ENCODE measurements at regions not wholly inside any gene's neighbourhood (a gene's known extent, or its start where the extent isn't known, plus 50 kb on each side); places are given as distances from the start of the nearest gene placed in this dataset.
A peak's percentile ranks its signal among the peaks of the same experiment; 100 is the strongest.
"Not testable (repeated sequence)": the region's sequence is repeated elsewhere in the genome, so short reads cannot be mapped to it uniquely, and the experiment has no call there.

GRCh38 chr6:22349051-22349450 is 52.2 kb upstream of the PRL start:
- no peak for DNase-seq

- no peak for DNase-seq
Measured at GRCh38 chr6:22349528-22349927, 52.7 kb upstream of the PRL start.

GRCh38 chr6:22350109-22350508 is 53.3 kb upstream of the PRL start:
- no peak for DNase-seq

- no peak for DNase-seq
Measured at GRCh38 chr6:22353101-22353500, 56.3 kb upstream of the PRL start.

GRCh38 chr6:22356362-22356940 is 59.6 kb upstream of the PRL start:
- DNase-seq = no peak

GRCh38 chr6:22357724-22358189 is 60.9 kb upstream of the PRL start:
- DNase-seq = no peak

- DNase-seq = no peak
Measured at GRCh38 chr6:22361576-22361975, 64.7 kb upstream of the PRL start.

- no peak for DNase-seq
Measured at GRCh38 chr6:22362361-22362760, 65.5 kb upstream of the PRL start.

GRCh38 chr6:22363166-22363713 is 66.4 kb upstream of the PRL start:
- DNase-seq = no peak

GRCh38 chr6:22363714-22364239 is 66.9 kb upstream of the PRL start:
- no peak for DNase-seq

GRCh38 chr6:22364306-22364705 is 67.5 kb upstream of the PRL start:
- no peak for DNase-seq

- DNase-seq = peak; percentile 39
Measured at GRCh38 chr6:22366214-22366613, 69.4 kb upstream of the PRL start.

- DNase-seq = no peak
Measured at GRCh38 chr6:22367346-22367745, 70.5 kb upstream of the PRL start.

GRCh38 chr6:22368794-22369193 is 72.0 kb upstream of the PRL start:
- DNase-seq = no peak

- no peak for DNase-seq
Measured at GRCh38 chr6:22372922-22373321, 76.1 kb upstream of the PRL start.

GRCh38 chr6:22374950-22375349 is 78.1 kb upstream of the PRL start:
- not testable (repeated sequence) for DNase-seq

- DNase-seq = not testable (repeated sequence)
Measured at GRCh38 chr6:22376293-22376692, 79.5 kb upstream of the PRL start.

- DNase-seq = not testable (repeated sequence)
Measured at GRCh38 chr6:22378536-22378935, 81.7 kb upstream of the PRL start.

GRCh38 chr6:22380236-22380635 is 83.4 kb upstream of the PRL start:
- no peak for DNase-seq

GRCh38 chr6:22381845-22382544 is 85.2 kb upstream of the PRL start:
- DNase-seq = no peak

GRCh38 chr6:22383016-22383415 is 86.2 kb upstream of the PRL start:
- DNase-seq = no peak

GRCh38 chr6:22392711-22393110 is 95.9 kb upstream of the PRL start:
- no peak for DNase-seq

GRCh38 chr6:22394691-22395090 is 97.9 kb upstream of the PRL start:
- DNase-seq = no peak

- DNase-seq = no peak
Measured at GRCh38 chr6:22399693-22400092, 102.9 kb upstream of the PRL start.
